ENCODE measurements at regions not wholly inside any gene's neighbourhood (a gene's known extent, or its start where the extent isn't known, plus 50 kb on each side); places are given as distances from the start of the nearest gene placed in this dataset.

DNA sequence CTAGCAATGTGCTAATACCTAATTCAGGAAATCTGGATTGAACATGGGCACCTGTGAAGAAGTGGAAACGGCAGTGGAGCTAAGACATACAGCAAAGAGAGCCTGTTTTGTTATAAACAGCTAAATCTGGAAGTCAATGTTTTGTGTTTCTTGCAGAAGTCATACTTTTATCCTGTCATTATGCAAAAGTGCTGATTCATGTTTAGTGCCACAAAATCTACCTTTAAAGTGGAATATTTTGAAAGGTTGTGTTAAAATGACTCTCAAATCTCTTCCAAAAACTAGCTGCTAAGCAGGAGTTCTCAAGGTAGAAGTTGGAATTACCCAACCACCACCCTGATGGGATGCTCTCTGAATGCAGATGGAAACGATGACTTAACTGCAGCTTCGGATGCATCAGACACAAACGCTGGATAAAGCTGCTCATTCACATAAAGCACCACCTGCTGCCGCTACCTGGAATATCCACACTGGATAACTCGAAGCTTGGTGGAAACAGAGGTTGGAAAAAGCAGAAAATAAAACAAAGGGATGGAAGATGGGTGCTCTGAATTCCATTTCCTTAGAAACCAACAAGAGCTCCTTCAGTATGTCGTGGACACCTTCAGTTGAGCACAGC, 132.6 kb upstream of the ZNF236 start:
- Histone ChIP-seq H3K4me2 (ENCODE audit: extremely low read depth, insufficient read depth, low read length) (no peak overlapping the region), H3K4me3 (replicated peaks in 1 of 4; ENCODE audit: control extremely low read depth in 1 of 4, insufficient read depth in 1 of 4, low read depth in 3 of 4, low read length in 4 of 4) (no peak overlapping the region), H4K20me1 (ENCODE audit: control insufficient read depth, extremely low read depth, insufficient read depth, low read length) (no peaks in the 10 kb centered on the region), H3K9me3 (ENCODE audit: control insufficient read depth, insufficient read depth, low read depth, low read length) (no peaks in the 10 kb centered on the region), H3K27ac (ENCODE audit: insufficient read depth, low read length) (no peak overlapping the region), H3K79me2 (ENCODE audit: control insufficient read depth, insufficient read depth, low read length) (no peaks in the 10 kb centered on the region), H3K27me3 (ENCODE audit: control insufficient read depth, insufficient read depth, low read length) (peaks cover 3% of the 10 kb centered on the region), H3K36me3 (ENCODE audit: control insufficient read depth, insufficient read depth, low read length) (no peaks in the 10 kb centered on the region), H2AFZ (ENCODE audit: low read length) (no peak overlapping the region), H3K4me1 (ENCODE audit: control insufficient read depth, extremely low read depth, insufficient read depth, low read length) (no peaks in the 10 kb centered on the region), H3K9ac (ENCODE audit: insufficient read depth, low read length) (no peak overlapping the region)
- DNase-seq (ENCODE audit: low read depth in 2 of 2): no peak
- TF ChIP-seq EZH2 (IDR thresholded peaks at IDR 0.05; ENCODE audit: low read length, missing control alignments): no peak
- TF ChIP-seq, protein P1, sequence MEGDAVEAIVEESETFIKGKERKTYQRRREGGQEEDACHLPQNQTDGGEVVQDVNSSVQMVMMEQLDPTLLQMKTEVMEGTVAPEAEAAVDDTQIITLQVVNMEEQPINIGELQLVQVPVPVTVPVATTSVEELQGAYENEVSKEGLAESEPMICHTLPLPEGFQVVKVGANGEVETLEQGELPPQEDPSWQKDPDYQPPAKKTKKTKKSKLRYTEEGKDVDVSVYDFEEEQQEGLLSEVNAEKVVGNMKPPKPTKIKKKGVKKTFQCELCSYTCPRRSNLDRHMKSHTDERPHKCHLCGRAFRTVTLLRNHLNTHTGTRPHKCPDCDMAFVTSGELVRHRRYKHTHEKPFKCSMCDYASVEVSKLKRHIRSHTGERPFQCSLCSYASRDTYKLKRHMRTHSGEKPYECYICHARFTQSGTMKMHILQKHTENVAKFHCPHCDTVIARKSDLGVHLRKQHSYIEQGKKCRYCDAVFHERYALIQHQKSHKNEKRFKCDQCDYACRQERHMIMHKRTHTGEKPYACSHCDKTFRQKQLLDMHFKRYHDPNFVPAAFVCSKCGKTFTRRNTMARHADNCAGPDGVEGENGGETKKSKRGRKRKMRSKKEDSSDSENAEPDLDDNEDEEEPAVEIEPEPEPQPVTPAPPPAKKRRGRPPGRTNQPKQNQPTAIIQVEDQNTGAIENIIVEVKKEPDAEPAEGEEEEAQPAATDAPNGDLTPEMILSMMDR (conservative IDR thresholded peaks at IDR 0.05 in 1 of 2, IDR thresholded peaks at IDR 0.05 in 1 of 2; ENCODE audit: low read depth in 1 of 2, low read length in 2 of 2): no peak

DNA sequence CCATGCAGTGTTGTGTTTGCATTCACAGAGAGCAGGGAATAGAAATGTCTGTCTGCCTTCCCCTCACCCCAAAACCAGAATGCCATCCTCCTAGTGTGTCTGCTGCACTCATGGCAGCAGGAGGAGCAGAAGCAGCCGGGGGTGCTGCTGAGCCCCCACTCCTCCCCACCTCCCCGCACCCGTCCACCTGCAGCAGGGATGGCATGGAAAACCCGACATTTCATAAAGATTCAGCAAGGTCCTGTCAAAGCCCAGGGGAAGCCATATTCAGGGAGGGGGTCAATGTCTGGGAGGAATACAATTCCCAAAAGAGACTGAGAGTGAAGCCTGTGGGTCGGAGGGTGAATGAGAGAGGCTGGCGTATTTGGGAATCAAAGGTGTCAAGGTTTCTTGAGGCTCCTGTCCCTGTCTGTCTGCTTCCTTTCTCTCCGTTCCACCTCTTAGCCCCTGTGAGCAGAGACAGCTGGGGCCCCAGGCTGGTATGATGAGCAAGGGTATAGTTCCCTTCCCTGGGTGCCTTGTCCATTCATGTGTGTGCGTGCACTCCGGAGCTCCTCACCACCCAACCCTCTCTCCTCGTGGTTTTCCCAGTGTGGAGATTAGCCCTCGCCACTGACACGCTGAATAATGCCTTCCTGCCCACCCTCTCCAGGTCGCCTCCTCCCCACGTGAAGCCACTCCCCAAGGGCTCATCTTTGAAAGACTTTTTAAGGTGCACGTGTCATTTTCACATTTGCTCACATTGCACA, 133.5 kb upstream of the ZNF236 start:
- H4K20me1 ChIP-seq (ENCODE audit: control insufficient read depth, extremely low read depth, insufficient read depth, low read length): no peaks in the 10 kb centered on the region
- H3K27me3 ChIP-seq (ENCODE audit: control insufficient read depth, insufficient read depth, low read length): peaks cover 3% of the 10 kb centered on the region
- no peak overlapping the region for H2AFZ ChIP-seq (ENCODE audit: low read length)
- no peaks in the 10 kb centered on the region for H3K9me3 ChIP-seq (ENCODE audit: control insufficient read depth, insufficient read depth, low read depth, low read length)
- DNase-seq (ENCODE audit: low read depth in 2 of 2): no peak
- H3K79me2 ChIP-seq (ENCODE audit: control insufficient read depth, insufficient read depth, low read length): no peaks in the 10 kb centered on the region
- H3K27ac ChIP-seq (ENCODE audit: insufficient read depth, low read length): no peak overlapping the region
- H3K36me3 ChIP-seq (ENCODE audit: control insufficient read depth, insufficient read depth, low read length): no peaks in the 10 kb centered on the region
- H3K4me2 ChIP-seq (ENCODE audit: extremely low read depth, insufficient read depth, low read length): no peak overlapping the region
- no peaks in the 10 kb centered on the region for H3K4me1 ChIP-seq (ENCODE audit: control insufficient read depth, extremely low read depth, insufficient read depth, low read length)
- H3K9ac ChIP-seq (ENCODE audit: insufficient read depth, low read length): no peak overlapping the region
- no peak for TF ChIP-seq EZH2 (IDR thresholded peaks at IDR 0.05; ENCODE audit: low read length, missing control alignments)
- no peak overlapping the region for H3K4me3 ChIP-seq (replicated peaks in 1 of 4; ENCODE audit: control extremely low read depth in 1 of 4, insufficient read depth in 1 of 4, low read depth in 3 of 4, low read length in 4 of 4)

DNA sequence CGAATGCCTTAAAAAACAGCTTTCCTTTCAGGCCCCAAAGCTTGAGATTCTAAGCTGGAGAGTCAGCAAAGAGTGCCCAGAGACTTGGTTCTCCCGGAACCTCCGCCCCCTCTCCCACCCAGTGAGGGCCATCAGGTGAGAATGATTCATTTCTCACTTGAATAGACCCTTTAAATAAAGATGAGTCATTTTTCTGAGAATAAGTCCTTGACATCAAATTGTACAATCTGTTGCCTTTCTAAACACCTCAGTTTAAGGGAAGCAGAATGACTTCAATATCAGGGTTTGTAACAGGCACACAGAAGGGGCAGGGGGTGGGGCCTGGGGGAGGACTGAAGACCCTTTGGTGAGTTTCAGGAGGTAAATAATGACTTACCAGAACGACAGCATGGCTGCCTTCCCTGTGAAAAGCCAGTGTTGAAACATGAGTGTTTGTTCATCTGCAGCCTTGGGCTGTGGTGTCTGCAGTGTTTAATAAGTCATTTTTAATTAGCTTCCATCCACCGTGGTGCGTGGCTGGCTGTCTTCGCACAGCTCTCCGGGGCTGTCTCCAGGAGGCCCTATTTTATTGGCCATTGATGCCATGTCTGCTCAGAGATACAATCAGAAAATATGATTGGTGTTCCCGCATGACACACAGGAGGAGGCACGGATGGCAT, 134.9 kb upstream of the ZNF236 start:
- no peaks in the 10 kb centered on the region for H3K9me3 ChIP-seq (ENCODE audit: control insufficient read depth, insufficient read depth, low read depth, low read length)
- TF ChIP-seq EZH2 (IDR thresholded peaks at IDR 0.05; ENCODE audit: low read length, missing control alignments): no peak
- H3K27me3 ChIP-seq (ENCODE audit: control insufficient read depth, insufficient read depth, low read length): peaks cover 3% of the 10 kb centered on the region
- no peaks in the 10 kb centered on the region for H4K20me1 ChIP-seq (ENCODE audit: control insufficient read depth, extremely low read depth, insufficient read depth, low read length)
- H3K36me3 ChIP-seq (ENCODE audit: control insufficient read depth, insufficient read depth, low read length): no peaks in the 10 kb centered on the region
- H3K9ac ChIP-seq (ENCODE audit: insufficient read depth, low read length): no peak overlapping the region
- peak in 1 of 2 donors; percentile 86 for DNase-seq (ENCODE audit: low read depth in 2 of 2)
- no peak overlapping the region for H3K4me3 ChIP-seq (replicated peaks in 1 of 4; ENCODE audit: control extremely low read depth in 1 of 4, insufficient read depth in 1 of 4, low read depth in 3 of 4, low read length in 4 of 4)
- H3K27ac ChIP-seq (ENCODE audit: insufficient read depth, low read length): no peak overlapping the region
- no peaks in the 10 kb centered on the region for H3K79me2 ChIP-seq (ENCODE audit: control insufficient read depth, insufficient read depth, low read length)
- H2AFZ ChIP-seq (ENCODE audit: low read length): no peak overlapping the region
- H3K4me1 ChIP-seq (ENCODE audit: control insufficient read depth, extremely low read depth, insufficient read depth, low read length): no peaks in the 10 kb centered on the region
- no peak overlapping the region for H3K4me2 ChIP-seq (ENCODE audit: extremely low read depth, insufficient read depth, low read length)

Measured in fibroblast of lung (primary cell).